Heart right ventricle (tissue), 16 donors: ENCODE measurements at regions not wholly inside any gene's neighbourhood (a gene's known extent, or its start where the extent isn't known, plus 50 kb on each side); places are given as distances from the start of the nearest gene placed in this dataset.

Experiments used
- ATAC-seq, 8 donors: fragments of 200-7000 bp; cut with Tn5 transposase; one replicate each; pipeline ENCODE4 v1.9.1; 2020; ENCODE audit warnings: mild to moderate bottlenecking in 8 of 8, moderate library complexity in 8 of 8, moderate number of reproducible peaks in 1 of 8
- DNase-seq, 2 donors: peaks; one replicate each; pipeline ENCODE4 v3.0.0-alpha.2; 2020
- H3K27ac ChIP-seq, 10 donors: fragments of 200-600 bp; sonication (generic) in 2 of 10; one replicate each; pipeline versions ENCODE4 v1.5.0 to v1.8.0; 2020 to 2022; ENCODE audit warnings: mild to moderate bottlenecking in 3 of 10
- H3K27me3 ChIP-seq, 7 donors: fragments of 200-600 bp; one replicate each; pipeline ENCODE4 v1.8.0; 2021 to 2022; ENCODE audit warnings: mild to moderate bottlenecking in 2 of 7
- H3K36me3 ChIP-seq, 9 donors: fragments of 200-600 bp; sonication (generic) in 1 of 9; one replicate each; pipeline versions ENCODE4 v1.5.0 to v1.8.0; 2020 to 2022; ENCODE audit warnings: mild to moderate bottlenecking in 2 of 9
- H3K4me1 ChIP-seq, 9 donors: fragments of 200-600 bp; sonication (generic) in 1 of 9; one replicate each; pipeline versions ENCODE4 v1.5.0 to v1.8.0; 2020 to 2022; ENCODE audit warnings: mild to moderate bottlenecking in 4 of 9
- H3K4me3 ChIP-seq, 10 donors: fragments of 200-600 bp; sonication (generic) in 2 of 10; one replicate each; pipeline versions ENCODE4 v1.5.0 to v1.8.0; 2020 to 2022; ENCODE audit warnings: mild to moderate bottlenecking in 7 of 10, moderate library complexity in 2 of 10
- H3K9me3 ChIP-seq, 11 donors: fragments of 200-600 bp in 10 of 11; sonication (generic) in 2 of 11; one replicate each; pipeline versions ENCODE4 v1.5.0 to v1.8.0; 2013 to 2022; ENCODE audit warnings: mild to moderate bottlenecking in 2 of 11, control low read depth in 1 of 11, moderate library complexity in 1 of 11
- WGBS, 2 donors: extraction: QIAGEN DNeasy Blood & Tissue Kit; methylation state at CpG; one replicate each; pipeline ENCODE4 v1.1.7; 2013; ENCODE audit warnings: inconsistent platforms in 1 of 2; 5-methylcytosine and 5-hydroxymethylcytosine counted together
- intact Hi-C, 10 donors: fragments of 100-400 bp; cut with DNase I; formaldehyde crosslinking; loops; one replicate each; pipeline versions ENCODE4 v1.11.1 to v1.14.2; 2022
- TF ChIP-seq, protein P1 (sequence below), 9 donors: fragments of 200-600 bp; sonication (generic) in 2 of 9; IDR thresholded peaks; one replicate each; pipeline versions ENCODE4 v1.5.0 to v1.8.0; 2021 to 2022; ENCODE audit warnings: antibody characterized with exemption in 9 of 9, mild to moderate bottlenecking in 5 of 9, moderate library complexity in 1 of 9
- donor health status: Arrhythmogenic right ventricular cardiomyopathy.
- donor health status: ischemic (EF 13 %, LVEDD 7.1; RV severe dilation, severe dysfunction).
- donor health status: healthy with polysubstance abuse.
- donor health status: DM: no; HTN: yes; CAD: no.
- donor health status: DM: no; HTN: no; CAD: no.
- donor health status: ischemic (EF 25% LVEDD 6.9; RV normal size, moderate dysfunction).
- donor health status: ischemic (EF 25% LVEDD 5.7; RV mildly dilated, moderate dysfunction).
- donor health status: healthy.
- donor health status: DM: yes; HTN: yes; CAD: no.
- donor health status: Ischemic cardiomyopathy.
- donor health status: ischemic (EF 35%, LVEDD 5.7; RV mildly dilated, moderate dysfunction).
- donor health status: nonischemic (EF 11% LVEDD 7.7; RV severe dilation, severe dysfunction).
- donor health status: DM: yes; HTN: yes; CAD: no.
- donor health status: PGD.
- donor health status: ischemic (EF 29% LVEDD 5.4; RV normal size, mild dysfunction).
- donor health status: nonischemic (EF 23%, LVEDD 6.1; RV moderate dilation, normal function).

DNA sequence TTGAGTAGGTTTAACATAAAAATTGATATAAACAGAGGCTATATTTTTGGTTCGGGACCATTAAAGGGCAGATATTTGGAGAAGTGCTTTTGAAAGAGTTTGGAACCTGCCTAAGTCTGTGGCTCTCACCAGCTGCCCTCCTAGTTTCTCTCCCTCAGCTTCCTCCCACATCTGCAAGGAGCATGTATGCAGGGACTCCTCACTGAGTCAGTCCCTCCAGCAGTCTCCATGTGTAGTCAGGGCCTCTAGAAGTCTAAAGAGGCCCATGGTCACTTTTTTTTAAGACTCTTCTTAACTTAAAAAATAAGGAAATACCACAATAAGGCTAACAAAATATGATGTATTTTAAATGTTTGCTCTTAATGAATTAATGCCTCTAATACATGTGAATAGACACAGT, 220.0 kb upstream of the TANK start:
- no peak for DNase-seq
- Histone ChIP-seq H3K9me3 (no peaks in the 10 kb centered on the region), H3K27me3 (no peaks in the 10 kb centered on the region), H3K4me3 (no peak overlapping the region), H3K4me1 (peaks cover 0 to 15% (median 3%) of the 10 kb centered on the region in 9 donors), H3K36me3 (no peaks in the 10 kb centered on the region), H3K27ac (no peak overlapping the region)
- TF ChIP-seq, protein P1, sequence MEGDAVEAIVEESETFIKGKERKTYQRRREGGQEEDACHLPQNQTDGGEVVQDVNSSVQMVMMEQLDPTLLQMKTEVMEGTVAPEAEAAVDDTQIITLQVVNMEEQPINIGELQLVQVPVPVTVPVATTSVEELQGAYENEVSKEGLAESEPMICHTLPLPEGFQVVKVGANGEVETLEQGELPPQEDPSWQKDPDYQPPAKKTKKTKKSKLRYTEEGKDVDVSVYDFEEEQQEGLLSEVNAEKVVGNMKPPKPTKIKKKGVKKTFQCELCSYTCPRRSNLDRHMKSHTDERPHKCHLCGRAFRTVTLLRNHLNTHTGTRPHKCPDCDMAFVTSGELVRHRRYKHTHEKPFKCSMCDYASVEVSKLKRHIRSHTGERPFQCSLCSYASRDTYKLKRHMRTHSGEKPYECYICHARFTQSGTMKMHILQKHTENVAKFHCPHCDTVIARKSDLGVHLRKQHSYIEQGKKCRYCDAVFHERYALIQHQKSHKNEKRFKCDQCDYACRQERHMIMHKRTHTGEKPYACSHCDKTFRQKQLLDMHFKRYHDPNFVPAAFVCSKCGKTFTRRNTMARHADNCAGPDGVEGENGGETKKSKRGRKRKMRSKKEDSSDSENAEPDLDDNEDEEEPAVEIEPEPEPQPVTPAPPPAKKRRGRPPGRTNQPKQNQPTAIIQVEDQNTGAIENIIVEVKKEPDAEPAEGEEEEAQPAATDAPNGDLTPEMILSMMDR (IDR thresholded peaks at IDR 0.05): no peak
- no peak for ATAC-seq
- 94 to 96% methylated on average over 1 of the region's 1 CpG for WGBS, 2 donors
- intact Hi-C loops: no loop called here

DNA sequence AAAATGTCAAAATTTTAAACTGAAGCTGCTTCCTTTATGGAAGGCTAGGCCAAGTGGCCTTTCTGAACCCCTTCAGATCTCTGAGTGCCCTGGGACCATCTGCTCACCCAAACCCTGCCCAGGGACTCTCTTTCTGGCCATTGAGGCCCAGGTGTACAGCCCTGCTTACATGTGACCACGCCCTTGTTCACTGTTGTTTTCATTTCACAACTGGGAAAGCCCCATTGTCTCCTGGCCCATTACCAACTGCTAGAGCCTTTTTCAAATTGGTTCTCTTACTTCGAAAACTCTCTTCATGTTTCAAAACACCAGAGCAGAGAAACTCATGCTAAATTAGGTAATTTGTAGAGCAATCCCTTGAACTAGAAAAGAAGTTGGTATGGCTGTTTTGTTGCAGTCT, 219.5 kb upstream of the TANK start:
- intact Hi-C loops: no loop called here
- Histone ChIP-seq H3K36me3 (no peaks in the 10 kb centered on the region), H3K9me3 (no peaks in the 10 kb centered on the region), H3K4me3 (no peak overlapping the region), H3K27ac (no peak overlapping the region), H3K4me1 (peaks cover 0 to 15% (median 3%) of the 10 kb centered on the region in 9 donors), H3K27me3 (no peaks in the 10 kb centered on the region)
- ATAC-seq: no peak
- TF ChIP-seq, protein P1 (IDR thresholded peaks at IDR 0.05): no peak
- no peak for DNase-seq
- WGBS, 2 donors: 72 to 83% methylated on average over 2 of the region's 2 CpGs

DNA sequence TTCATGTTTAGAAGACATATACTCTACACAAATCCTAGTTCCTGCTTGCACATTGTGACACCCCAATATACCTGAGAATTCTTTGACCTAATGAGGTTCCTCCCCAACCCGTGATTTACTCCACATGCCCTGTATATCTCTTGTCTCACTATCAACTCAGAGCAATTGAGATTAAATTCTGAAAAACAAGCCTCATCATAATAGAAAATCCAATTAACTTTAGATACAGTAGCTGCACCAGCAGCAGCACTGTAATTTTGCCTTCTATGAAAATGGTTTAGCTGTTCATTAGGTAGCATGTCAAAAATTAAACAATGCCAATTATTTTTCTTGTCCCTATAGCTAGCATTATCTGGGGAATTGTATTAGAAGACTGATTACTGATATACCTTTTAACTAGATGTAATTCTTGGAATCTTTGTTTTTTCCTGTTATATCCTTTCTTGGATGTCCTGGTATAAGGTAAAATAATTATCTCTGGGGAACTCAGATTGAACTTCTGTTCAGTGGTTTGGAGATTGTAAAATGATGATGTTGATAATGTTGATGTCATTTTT, 218.9 kb upstream of the TANK start:
- H3K27ac ChIP-seq: no peak overlapping the region
- H3K9me3 ChIP-seq: no peaks in the 10 kb centered on the region
- DNase-seq (no peak), ATAC-seq (no peak)
- no peaks in the 10 kb centered on the region for H3K27me3 ChIP-seq
- no peaks in the 10 kb centered on the region for H3K36me3 ChIP-seq
- intact Hi-C loops: no loop called here
- TF ChIP-seq, protein P1 (IDR thresholded peaks at IDR 0.05): no peak
- H3K4me3 ChIP-seq: no peak overlapping the region
- H3K4me1 ChIP-seq: peaks cover 0 to 15% (median 3%) of the 10 kb centered on the region in 9 donors
- WGBS, 2 donors: 47 to 55% methylated on average over 1 of the region's 1 CpG

DNA sequence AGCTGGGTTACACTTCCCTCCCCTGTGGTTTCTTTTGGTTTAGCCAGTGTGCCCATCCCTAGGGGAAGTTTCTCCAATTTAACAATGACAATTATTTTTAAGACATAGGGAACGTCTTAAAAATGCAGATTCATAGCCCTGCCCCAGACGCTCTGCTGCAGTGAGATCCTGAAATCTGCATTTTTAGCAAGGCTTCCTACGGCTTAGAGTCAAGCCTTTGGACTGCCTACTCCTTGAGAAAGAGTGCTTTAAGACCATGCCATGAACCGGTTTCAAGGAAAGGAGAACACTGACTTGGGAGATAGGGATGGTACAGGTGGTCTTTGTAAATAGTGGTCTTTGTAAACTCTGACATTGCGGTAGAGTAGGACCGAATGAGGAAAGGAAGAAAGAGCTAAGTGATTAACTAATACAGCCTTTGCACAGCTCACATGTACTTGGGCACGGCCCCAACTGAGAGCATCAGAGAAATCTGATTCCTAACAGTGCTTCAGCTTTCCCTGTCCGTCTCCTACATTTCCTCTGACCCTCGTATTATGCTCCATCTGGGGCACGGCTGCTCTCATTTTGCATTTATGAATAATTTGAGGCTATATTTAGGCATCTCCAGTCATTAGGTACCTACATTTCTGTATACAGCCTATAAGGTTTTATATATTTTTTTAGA, 217.6 kb upstream of the TANK start:
- Histone ChIP-seq H3K27me3 (no peaks in the 10 kb centered on the region), H3K9me3 (no peaks in the 10 kb centered on the region), H3K4me3 (no peak overlapping the region), H3K27ac (no peak overlapping the region), H3K4me1 (peaks cover 0 to 15% (median 3%) of the 10 kb centered on the region in 9 donors), H3K36me3 (no peaks in the 10 kb centered on the region)
- ATAC-seq: no peak
- TF ChIP-seq, protein P1 (IDR thresholded peaks at IDR 0.05): no peak
- 76 to 83% methylated on average over 10 of the region's 10 CpGs for WGBS, 2 donors
- intact Hi-C loops: no loop called here
- DNase-seq: no peak
